H1 (cell line): ENCODE measurements at regions not wholly inside any gene's neighbourhood (a gene's known extent, or its start where the extent isn't known, plus 50 kb on each side); places are given as distances from the start of the nearest gene placed in this dataset.
A peak's percentile ranks its signal among the peaks of the same experiment; 100 is the strongest.

Experiments
- CTCF ChIA-PET: fragments of 300-600 bp; sonication (Branson Sonifier 250); formaldehyde crosslinking; loops from one replicate; lab custom pipeline; 2021; ENCODE audit not compliant: partially characterized antibody; lab: Charles Lee
- POLR2A ChIA-PET: fragments of 300-600 bp; sonication (Branson Sonifier 250); formaldehyde crosslinking; loops from one replicate; lab custom pipeline; 2021; ENCODE audit warnings: inconsistent platforms; ENCODE audit not compliant: partially characterized antibody; lab: Charles Lee
- DNase-seq, 2 experiments: peaks; one replicate each; pipeline versions ENCODE4 v3.0.0 to v3.0.0-alpha.2; 2010 to 2022; ENCODE audit warnings: low spot score in 2 of 2, low read depth in 1 of 2, mixed read lengths in 1 of 2
- FAIRE-seq: peaks from 2 replicates; lab custom pipeline; 2011; peaks lifted over from hg19 to GRCh38; lab: Jason Lieb, UNC
- H2AFZ ChIP-seq: 2 replicates; pipeline ENCODE4 v1.8.1; 2012; ENCODE audit warnings: low read length, inconsistent platforms
- H2AK5ac ChIP-seq: 2 replicates; pipeline ENCODE4 v1.6.1; 2013; ENCODE audit warnings: low read depth, low read length
- H2BK120ac ChIP-seq: replicated peaks from 2 replicates; pipeline ENCODE3; 2013; ENCODE audit warnings: low read depth, low read length, inconsistent platforms
- H2BK12ac ChIP-seq: 2 replicates; pipeline ENCODE4 v1.6.1; 2013; ENCODE audit warnings: low read depth, low read length
- H2BK15ac ChIP-seq: 2 replicates; pipeline ENCODE4 v1.6.1; 2013; ENCODE audit warnings: low read length
- H2BK20ac ChIP-seq: 2 replicates; pipeline ENCODE4 v1.6.1; 2013; ENCODE audit warnings: low read length
- H2BK5ac ChIP-seq: 2 replicates; pipeline ENCODE4 v1.6.1; 2013; ENCODE audit warnings: low read depth, low read length
- H3K14ac ChIP-seq: 2 replicates; pipeline ENCODE4 v1.6.1; 2013; ENCODE audit warnings: inconsistent platforms; ENCODE audit not compliant: insufficient read length
- H3K18ac ChIP-seq: 2 replicates; pipeline ENCODE4 v1.6.1; 2013; ENCODE audit warnings: low read length; ENCODE audit errors: extremely low read depth
- H3K23ac ChIP-seq: 2 replicates; pipeline ENCODE4 v1.6.1; 2013; ENCODE audit warnings: inconsistent platforms; ENCODE audit not compliant: insufficient read length
- H3K23me2 ChIP-seq: 2 replicates; pipeline ENCODE4 v1.6.1; 2013; ENCODE audit warnings: low read depth, low read length
- H3K27ac ChIP-seq: 2 replicates; pipeline ENCODE4 v1.6.1; 2011; ENCODE audit warnings: low read depth, low read length, inconsistent platforms
- H3K27me3 ChIP-seq, 4 experiments: replicated peaks in 1 of 4; 1 replicate in 1 of 4; 2 replicates in 3 of 4; pipeline versions ENCODE4 v1.6.1 to v1.8.1; 2011 to 2013; ENCODE audit warnings: low read length in 3 of 4, mild to moderate bottlenecking in 3 of 4, inconsistent platforms in 2 of 4, mixed read lengths in 2 of 4, moderate library complexity in 1 of 4; ENCODE audit not compliant: control insufficient read depth in 3 of 4, insufficient read depth in 3 of 4; ENCODE audit errors: extremely low read depth in 1 of 4
- H3K36me3 ChIP-seq, 4 experiments: 2 replicates each; pipeline versions ENCODE4 v1.6.1 to v1.8.1; 2011 to 2013; ENCODE audit warnings: mild to moderate bottlenecking in 4 of 4, low read length in 3 of 4, moderate library complexity in 2 of 4, control low read depth in 1 of 4, inconsistent platforms in 1 of 4; ENCODE audit not compliant: insufficient read depth in 4 of 4, control insufficient read depth in 2 of 4
- H3K4ac ChIP-seq: replicated peaks from 2 replicates; pipeline ENCODE3; 2013; ENCODE audit warnings: low read length, low read depth, mixed read lengths, inconsistent platforms; ENCODE audit not compliant: insufficient read length
- H3K4me1 ChIP-seq, 4 experiments: replicated peaks in 1 of 4; 1 replicate in 1 of 4; 2 replicates in 3 of 4; pipeline versions ENCODE4 v1.6.1 to v1.8.1; 2011 to 2013; ENCODE audit warnings: low read length in 3 of 4, inconsistent platforms in 2 of 4, mixed read lengths in 1 of 4; ENCODE audit not compliant: insufficient read depth in 4 of 4, control insufficient read depth in 3 of 4
- H3K4me2 ChIP-seq, 2 experiments: 2 replicates each; pipeline versions ENCODE4 v1.6.1 to v1.8.1; 2011 to 2013; ENCODE audit warnings: low read depth in 2 of 2, low read length in 2 of 2, control low read depth in 1 of 2, inconsistent platforms in 1 of 2, mild to moderate bottlenecking in 1 of 2; ENCODE audit not compliant: insufficient read depth in 1 of 2
- H3K4me3 ChIP-seq, 4 experiments: fragments of 200-600, 300-600 bp in 1 of 4; sonication (generic), shearing (Covaris generic), sonication (Bioruptor Twin) in 1 of 4; 2 replicates each; pipeline versions ENCODE4 v1.5.1 to v1.8.1; 2011 to 2016; ENCODE audit warnings: low read length in 4 of 4, low read depth in 3 of 4, control low read depth in 2 of 4, inconsistent platforms in 2 of 4, mild to moderate bottlenecking in 2 of 4, mixed read lengths in 1 of 4, moderate library complexity in 1 of 4; ENCODE audit not compliant: insufficient read depth in 2 of 4; ENCODE audit errors: extremely low read depth in 1 of 4
- H3K56ac ChIP-seq: replicated peaks from 2 replicates; pipeline ENCODE3; 2013; ENCODE audit warnings: low read depth, mild to moderate bottlenecking, mixed read lengths, low read length, inconsistent platforms; ENCODE audit not compliant: insufficient read length
- H3K79me1 ChIP-seq: 2 replicates; pipeline ENCODE4 v1.6.1; 2013; ENCODE audit warnings: low read depth, low read length, control low read depth
- H3K79me2 ChIP-seq, 2 experiments: 2 replicates each; pipeline versions ENCODE4 v1.6.1 to v1.8.1; 2012 to 2013; ENCODE audit warnings: low read length in 2 of 2, mild to moderate bottlenecking in 2 of 2, inconsistent platforms in 1 of 2; ENCODE audit not compliant: insufficient read depth in 2 of 2, control insufficient read depth in 1 of 2
- H3K9ac ChIP-seq, 4 experiments: replicated peaks in 1 of 4; 1 replicate in 1 of 4; 2 replicates in 3 of 4; pipeline versions ENCODE4 v1.6.1 to v1.8.1; 2011 to 2013; ENCODE audit warnings: low read depth in 3 of 4, low read length in 3 of 4, control low read depth in 2 of 4, mild to moderate bottlenecking in 2 of 4, moderate library complexity in 2 of 4, inconsistent platforms in 1 of 4; ENCODE audit errors: extremely low read depth in 1 of 4
- H3K9me3 ChIP-seq, 2 experiments: 2 replicates each; pipeline versions ENCODE4 v1.6.1 to v1.8.1; 2012 to 2013; ENCODE audit warnings: mild to moderate bottlenecking in 2 of 2, moderate library complexity in 2 of 2, control low read depth in 1 of 2, inconsistent platforms in 1 of 2, low read depth in 1 of 2, low read length in 1 of 2, mixed read lengths in 1 of 2; ENCODE audit not compliant: insufficient read depth in 2 of 2
- H4K20me1 ChIP-seq, 2 experiments: replicated peaks in 1 of 2; 2 replicates each; pipeline versions ENCODE3 to v1.8.1; 2011 to 2013; ENCODE audit warnings: inconsistent platforms in 2 of 2, low read length in 2 of 2, mild to moderate bottlenecking in 1 of 2; ENCODE audit not compliant: insufficient read depth in 2 of 2, control insufficient read depth in 1 of 2
- H4K5ac ChIP-seq: 2 replicates; pipeline ENCODE4 v1.6.1; 2013; ENCODE audit warnings: low read length, low read depth, mixed read lengths, inconsistent platforms; ENCODE audit not compliant: insufficient read length
- H4K8ac ChIP-seq: 2 replicates; pipeline ENCODE4 v1.8.0; 2013; ENCODE audit warnings: mild to moderate bottlenecking, moderate library complexity, low read length, inconsistent platforms; ENCODE audit not compliant: insufficient read depth; ENCODE audit errors: extremely low read depth
- H4K91ac ChIP-seq: replicated peaks from 2 replicates; pipeline ENCODE3; 2013; ENCODE audit warnings: low read length, mixed read lengths, inconsistent platforms; ENCODE audit not compliant: insufficient read length
- ATF3 ChIP-seq: IDR thresholded peaks from 2 replicates; pipeline ENCODE4 v1.6.1; 2011; ENCODE audit warnings: low read depth, mild to moderate bottlenecking, low read length; ENCODE audit not compliant: insufficient read depth
- BRCA1 ChIP-seq: IDR thresholded peaks from 2 replicates; pipeline ENCODE4 v1.6.1; 2012; ENCODE audit warnings: low read depth, low read length, improper control_type of control experiment
- CTCF ChIP-seq, 3 experiments: IDR thresholded peaks; 1 replicate in 2 of 3; 2 replicates in 1 of 3; pipeline versions ENCODE4 v1.5.1 to v1.6.1; 2011; ENCODE audit warnings: low read length in 3 of 3, mild to moderate bottlenecking in 3 of 3, inconsistent platforms in 2 of 3, low read depth in 1 of 3, moderate library complexity in 1 of 3; ENCODE audit not compliant: insufficient read depth in 1 of 3; ENCODE audit errors: control extremely low read depth in 1 of 3
- HDAC6 ChIP-seq: IDR thresholded peaks from one replicate; pipeline ENCODE4 v1.7.1; 2012; ENCODE audit warnings: low read depth, mild to moderate bottlenecking, inconsistent platforms, low read length, moderate library complexity
- MAFK ChIP-seq: IDR thresholded peaks from 2 replicates; pipeline ENCODE4 v1.6.1; 2012; ENCODE audit warnings: low read depth, mild to moderate bottlenecking, improper control_type of control experiment, low read length
- SIX5 ChIP-seq: IDR thresholded peaks from 2 replicates; pipeline ENCODE4 v1.6.1; 2011; ENCODE audit warnings: mild to moderate bottlenecking, low read depth, low read length
- TBP ChIP-seq: IDR thresholded peaks from 2 replicates; pipeline ENCODE4 v1.6.1; 2011; ENCODE audit warnings: low read depth, low read length, improper control_type of control experiment
- TEAD4 ChIP-seq: IDR thresholded peaks from 2 replicates; pipeline ENCODE4 v1.6.1; 2012; ENCODE audit warnings: low read depth, low read length, inconsistent platforms, mixed read lengths
- YY1 ChIP-seq: IDR thresholded peaks from 2 replicates; pipeline ENCODE4 v1.6.1; 2011; ENCODE audit warnings: low read depth, mild to moderate bottlenecking, low read length
- WGBS, 2 experiments: shearing (Covaris generic) in 1 of 2; methylation state at CpG; one replicate each; pipeline versions ENCODE4 v1.1.6 to v1.1.7; 2013 to 2015; ENCODE audit warnings: low lambda C conversion rate in 2 of 2, mixed read lengths in 2 of 2, inconsistent platforms in 1 of 2, low coverage in 1 of 2, missing lambda C conversion rate in 1 of 2; ENCODE audit not compliant: insufficient replicate concordance in 2 of 2, insufficient coverage in 1 of 2, insufficient read length in 1 of 2; ENCODE audit errors: extremely low coverage in 1 of 2, missing lambda C conversion rate in 1 of 2; 5-methylcytosine and 5-hydroxymethylcytosine counted together
- TF ChIP-seq, protein P1 (sequence below): IDR thresholded peaks from 2 replicates; pipeline ENCODE4 v1.6.1; 2012; ENCODE audit warnings: inconsistent platforms

DNA sequence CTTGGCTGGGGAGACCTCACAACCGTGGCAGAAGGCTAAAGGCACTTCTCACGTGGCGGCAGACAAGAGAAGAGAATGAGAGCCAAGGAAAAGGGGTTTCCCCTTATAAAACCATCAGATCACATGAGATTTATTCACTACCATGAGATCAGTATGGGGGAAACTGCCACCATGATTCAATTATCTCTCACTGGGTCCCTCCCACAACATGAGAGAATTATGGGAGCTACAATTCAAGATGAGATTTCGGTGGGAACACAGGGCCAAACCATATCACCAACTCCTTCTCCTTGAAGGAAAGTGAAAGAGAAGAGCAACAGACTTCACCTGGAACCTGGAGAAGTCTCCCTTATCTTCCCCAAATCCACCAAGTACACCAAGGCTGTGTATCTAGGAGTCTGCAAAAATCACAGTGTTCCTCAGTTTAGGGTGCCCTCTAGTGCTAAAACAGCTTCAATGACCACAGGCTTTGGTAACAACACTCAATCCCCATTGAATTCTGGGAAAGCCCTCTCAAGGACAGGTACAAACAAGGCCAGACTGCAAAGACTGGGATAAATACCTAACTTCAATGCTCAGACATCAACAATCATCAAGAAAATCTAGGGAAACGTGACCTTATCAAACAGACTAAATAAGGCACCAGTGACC, 148.8 kb upstream of the SRD5A2 start:
- peaks cover 7 to 10% of the 10 kb centered on the region in 2 experiments; a peak in 2 of 4 replicates for H3K9me3 ChIP-seq
- H3K56ac ChIP-seq, result no peak overlapping the region
- FAIRE-seq (peak; percentile 42), DNase-seq (no peak)
- no peaks in the 10 kb centered on the region for H3K36me3 ChIP-seq
- H4K91ac ChIP-seq, result no peak overlapping the region
- no peaks in the 10 kb centered on the region for H3K23me2 ChIP-seq
- H3K27ac ChIP-seq, result no peak overlapping the region
- no peak overlapping the region for H2BK20ac ChIP-seq
- H3K9ac ChIP-seq, result no peak overlapping the region
- 77% methylated on average over 5 of the region's 5 CpGs; no CpG with 5 or more reads in 1 of the 2 experiments for WGBS, 2 experiments
- no peak overlapping the region for H3K18ac ChIP-seq
- H2BK5ac ChIP-seq, result no peak overlapping the region
- no peak overlapping the region for H2BK12ac ChIP-seq
- CTCF ChIA-PET, result interaction anchor here (1.1 to 1.5 kb wide), 2 partner anchors 10 to 301 kb away, joined by 3 to 4 read pairs; no protein-coding TSS in a partner anchor
- no peaks in the 10 kb centered on the region for H3K27me3 ChIP-seq
- no peak overlapping the region for H4K8ac ChIP-seq
- no peak overlapping the region for H3K23ac ChIP-seq
- no peaks in the 10 kb centered on the region for H4K20me1 ChIP-seq
- H2AK5ac ChIP-seq, result no peak overlapping the region
- no peak overlapping the region for H3K4me3 ChIP-seq
- H3K4me1 ChIP-seq, result no peaks in the 10 kb centered on the region
- POLR2A ChIA-PET, result no interaction called here
- no peak overlapping the region for H3K4me2 ChIP-seq
- H3K79me1 ChIP-seq, result no peaks in the 10 kb centered on the region
- H3K4ac ChIP-seq, result no peak overlapping the region
- H3K79me2 ChIP-seq, result no peaks in the 10 kb centered on the region
- H2AFZ ChIP-seq, result peak overlapping the region; percentile 60; the same call in 1 of the 2 replicates
- no peak overlapping the region for H2BK120ac ChIP-seq
- no peak overlapping the region for H4K5ac ChIP-seq
- H3K14ac ChIP-seq, result no peak overlapping the region
- H2BK15ac ChIP-seq, result no peak overlapping the region
- no peak for TF ChIP-seq SIX5
- TF ChIP-seq TEAD4, result no peak
- TF ChIP-seq MAFK, result no peak
- no peak for TF ChIP-seq BRCA1
- TF ChIP-seq HDAC6, result no peak
- peak in 2 of 3 experiments; percentile 49 to 73; a peak in 3 of 4 replicates for TF ChIP-seq CTCF (IDR thresholded peaks at IDR 0.05; ENCODE audit: control extremely low read depth in 1 of 3, insufficient read depth in 1 of 3, low read depth in 1 of 3, low read length in 3 of 3)
- no peak for TF ChIP-seq ATF3
- TF ChIP-seq YY1, result no peak
- TF ChIP-seq TBP, result no peak
- TF ChIP-seq, protein P1, sequence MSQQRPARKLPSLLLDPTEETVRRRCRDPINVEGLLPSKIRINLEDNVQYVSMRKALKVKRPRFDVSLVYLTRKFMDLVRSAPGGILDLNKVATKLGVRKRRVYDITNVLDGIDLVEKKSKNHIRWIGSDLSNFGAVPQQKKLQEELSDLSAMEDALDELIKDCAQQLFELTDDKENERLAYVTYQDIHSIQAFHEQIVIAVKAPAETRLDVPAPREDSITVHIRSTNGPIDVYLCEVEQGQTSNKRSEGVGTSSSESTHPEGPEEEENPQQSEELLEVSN, result no peak
